GM12878 (cell line): ENCODE measurements at regions not wholly inside any gene's neighbourhood (a gene's known extent, or its start where the extent isn't known, plus 50 kb on each side); places are given as distances from the start of the nearest gene placed in this dataset.
"Not testable (repeated sequence)": the region's sequence is repeated elsewhere in the genome, so short reads cannot be mapped to it uniquely, and the experiment has no call there.

Experiments used
- ATAC-seq: fragments of 200-7000 bp; cut with Tn5 transposase; 3 replicates; pipeline ENCODE4 v1.9.1; 2020; ENCODE audit warnings: mild to moderate bottlenecking, moderate library complexity
- BruUV-seq: library from RNA; stranded (reverse); fragments of 400-500 nt; replicated peaks from 2 replicates; lab custom pipeline; 2021; lab: Mats Ljungman, UMichigan
- CTCF ChIA-PET: fragments of 300-600 bp; sonication (Branson Sonifier 250); formaldehyde crosslinking; extraction: SDS; loops from one replicate; lab custom pipeline; 2021; ENCODE audit warnings: inconsistent platforms; lab: Yijun Ruan, JAX
- POLR2A ChIA-PET: fragments of 350-600 bp; formaldehyde crosslinking; extraction: SDS; loops from one replicate; lab custom pipeline; 2021; ENCODE audit warnings: inconsistent platforms; lab: Charles Lee
- RAD21 ChIA-PET: fragments of 300-600 bp; sonication (Branson Sonifier 250); formaldehyde crosslinking; loops from one replicate; lab custom pipeline; 2023; ENCODE audit warnings: antibody characterized with exemption; ENCODE audit not compliant: unreplicated experiment; lab: Charles Lee
- SMC1A ChIA-PET: fragments of 300-600 bp; sonication (Branson Sonifier 250); formaldehyde crosslinking; loops from one replicate; lab custom pipeline; 2023; ENCODE audit not compliant: unreplicated experiment, uncharacterized antibody; lab: Charles Lee
- DNase-seq: peaks from one replicate; pipeline ENCODE4 v3.0.0-alpha.2; 2011; ENCODE audit warnings: low read depth, low spot score
- FAIRE-seq: peaks from 3 replicates; lab custom pipeline; 2011; peaks lifted over from hg19 to GRCh38; lab: Jason Lieb, UNC
- H2AFZ ChIP-seq: 2 replicates; pipeline ENCODE4 v1.6.0; 2011; ENCODE audit warnings: low read depth, low read length, control low read depth; ENCODE audit not compliant: control insufficient read depth
- H3K27ac ChIP-seq: 2 replicates; pipeline ENCODE4 v1.5.1; 2011; ENCODE audit warnings: control low read depth; ENCODE audit not compliant: control insufficient read depth, insufficient read depth
- H3K27me3 ChIP-seq, 2 experiments: replicated peaks in 1 of 2; 2 replicates each; pipeline versions ENCODE4 v1.6.0 to v1.6.1; 2011; ENCODE audit warnings: low read length in 1 of 2; ENCODE audit not compliant: control insufficient read depth in 2 of 2, insufficient read depth in 2 of 2
- H3K36me3 ChIP-seq, 2 experiments: 2 replicates each; pipeline ENCODE4 v1.5.1; 2011; ENCODE audit warnings: low read length in 1 of 2; ENCODE audit not compliant: control insufficient read depth in 2 of 2, insufficient read depth in 2 of 2
- H3K4me1 ChIP-seq: 2 replicates; pipeline ENCODE4 v1.6.1; 2011; ENCODE audit warnings: mild to moderate bottlenecking, low read length, moderate library complexity, mixed read lengths; ENCODE audit not compliant: control insufficient read depth, insufficient read depth
- H3K4me2 ChIP-seq: 2 replicates; pipeline ENCODE4 v1.6.0; 2011; ENCODE audit warnings: control low read depth; ENCODE audit not compliant: control insufficient read depth, insufficient read depth
- H3K4me3 ChIP-seq: fragments of 200-600 bp; sonication (generic); 2 replicates; pipeline ENCODE4 v1.5.1; 2016
- H3K79me2 ChIP-seq: 2 replicates; pipeline ENCODE4 v1.6.0; 2011; ENCODE audit warnings: low read length; ENCODE audit not compliant: control insufficient read depth, insufficient read depth
- H3K9ac ChIP-seq: 2 replicates; pipeline ENCODE4 v1.8.0; 2011; ENCODE audit warnings: low read length, control low read depth, mixed read lengths; ENCODE audit not compliant: control insufficient read depth, insufficient read depth
- H3K9me3 ChIP-seq: replicated peaks from 3 replicates; pipeline ENCODE4 v1.5.1; 2011; ENCODE audit warnings: mild to moderate bottlenecking, low read length; ENCODE audit not compliant: control insufficient read depth, insufficient read depth
- H4K20me1 ChIP-seq: 2 replicates; pipeline ENCODE4 v1.6.0; 2011; ENCODE audit not compliant: control insufficient read depth, insufficient read depth
- BCLAF1 ChIP-seq: fragments of 450-650 bp; IDR thresholded peaks from 2 replicates; pipeline ENCODE4 v1.6.1; 2017; ENCODE audit warnings: antibody characterized with exemption, mild to moderate bottlenecking, moderate library complexity
- JUNB ChIP-seq: IDR thresholded peaks from 2 replicates; pipeline ENCODE4 v1.6.1; 2016; ENCODE audit warnings: antibody characterized with exemption, mild to moderate bottlenecking
- PRDM15 ChIP-seq: fragments of 450-650 bp; formaldehyde crosslinking; IDR thresholded peaks from 2 replicates; pipeline ENCODE4 v1.4.0; 2020; ENCODE audit warnings: mild to moderate bottlenecking, moderate library complexity
- RELA ChIP-seq: fragments of 450-650 bp; IDR thresholded peaks from 2 replicates; pipeline ENCODE4 v1.8.0; 2014; ENCODE audit warnings: borderline replicate concordance; ENCODE audit not compliant: partially characterized antibody
- RUNX3 ChIP-seq: IDR thresholded peaks from 2 replicates; pipeline ENCODE4 v1.6.1; 2012; ENCODE audit warnings: low read length, inconsistent platforms
- whole genome bisulfite sequencing: methylation state at CpG from one replicate; pipeline ENCODE4 v1.1.6; 2016; ENCODE audit warnings: low lambda C conversion rate; ENCODE audit not compliant: insufficient replicate concordance, insufficient coverage; ENCODE audit errors: missing lambda C conversion rate; 5-methylcytosine and 5-hydroxymethylcytosine counted together
- in situ Hi-C: fragments of 300-500 bp; cut with MboI; formaldehyde crosslinking; loops from 9 replicates; pipeline ENCODE4 v1.14.3; 2018; ENCODE audit warnings: mixed read lengths
- intact Hi-C: fragments of 100-400 bp; cut with micrococcal nuclease; formaldehyde crosslinking; loops from one replicate; pipeline ENCODE4 v1.14.2; 2022; ENCODE audit not compliant: unreplicated experiment
- TF ChIP-seq, protein P1 (sequence below): IDR thresholded peaks from 2 replicates; pipeline ENCODE4 v1.6.1; 2011; ENCODE audit warnings: low read depth, low read length, improper control_type of control experiment, borderline replicate concordance

GRCh38 chr9:120306088-120306487 lies 273.9 kb downstream of the CDK5RAP2 start (continued):
- TF ChIP-seq PRDM15 (CRISPR knock-in tag) (no peak), RUNX3 (no peak), RELA (no peak), JUNB (no peak), BCLAF1 (no peak)
- TF ChIP-seq, protein P1, sequence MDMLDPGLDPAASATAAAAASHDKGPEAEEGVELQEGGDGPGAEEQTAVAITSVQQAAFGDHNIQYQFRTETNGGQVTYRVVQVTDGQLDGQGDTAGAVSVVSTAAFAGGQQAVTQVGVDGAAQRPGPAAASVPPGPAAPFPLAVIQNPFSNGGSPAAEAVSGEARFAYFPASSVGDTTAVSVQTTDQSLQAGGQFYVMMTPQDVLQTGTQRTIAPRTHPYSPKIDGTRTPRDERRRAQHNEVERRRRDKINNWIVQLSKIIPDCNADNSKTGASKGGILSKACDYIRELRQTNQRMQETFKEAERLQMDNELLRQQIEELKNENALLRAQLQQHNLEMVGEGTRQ = no peak

GRCh38 chr9:120304896-120305295 lies 275.1 kb downstream of the CDK5RAP2 start:
- H3K79me2 ChIP-seq, DNase-seq, FAIRE-seq, POLR2A ChIA-PET, H3K4me3 ChIP-seq, H2AFZ ChIP-seq, CTCF ChIA-PET, ATAC-seq, H3K9me3 ChIP-seq, H3K27ac ChIP-seq, H3K4me1 ChIP-seq, in situ Hi-C loops, H3K27me3 ChIP-seq, H3K36me3 ChIP-seq, H3K9ac ChIP-seq, BruUV-seq, SMC1A ChIA-PET, intact Hi-C loops, H3K4me2 ChIP-seq, H4K20me1 ChIP-seq, RAD21 ChIA-PET: not testable (repeated sequence)
- WGBS = 60% methylated on average over 13 of the region's 28 CpGs
